Astrocyte of the hippocampus (primary cell): ENCODE measurements at regions not wholly inside any gene's neighbourhood (a gene's known extent, or its start where the extent isn't known, plus 50 kb on each side); places are given as distances from the start of the nearest gene placed in this dataset.
A peak's percentile ranks its signal among the peaks of the same experiment; 100 is the strongest.
"Not testable (repeated sequence)": the region's sequence is repeated elsewhere in the genome, so short reads cannot be mapped to it uniquely, and the experiment has no call there.

Experiments used
- DNase-seq: peaks from one replicate; pipeline ENCODE4 v3.0.0; 2011; ENCODE audit warnings: low read depth, low spot score

- DNase-seq = no peak
Measured at GRCh38 chr10:111265341-111265740, 188.5 kb downstream of the ADRA2A start.

DNA sequence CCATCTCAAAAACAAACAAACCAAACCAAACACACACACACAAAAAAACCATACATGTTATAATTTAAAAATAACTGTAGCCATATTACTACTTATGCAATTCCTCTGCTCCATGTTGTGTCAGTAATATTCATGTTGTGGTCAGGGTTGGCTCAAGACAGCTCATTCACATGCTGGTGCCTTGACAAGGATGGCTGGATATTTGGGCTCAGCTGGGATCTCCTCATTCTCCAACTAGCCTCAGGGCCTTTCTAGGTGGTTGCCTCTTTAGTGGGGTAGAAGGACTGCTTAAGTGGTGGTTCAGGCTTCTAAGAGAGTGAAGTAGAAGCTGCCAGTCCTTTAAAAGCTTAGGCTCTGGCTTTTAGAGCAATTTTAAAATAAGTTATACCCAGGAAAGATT lies 189.3 kb downstream of the ADRA2A start:
- DNase-seq = no peak

DNA sequence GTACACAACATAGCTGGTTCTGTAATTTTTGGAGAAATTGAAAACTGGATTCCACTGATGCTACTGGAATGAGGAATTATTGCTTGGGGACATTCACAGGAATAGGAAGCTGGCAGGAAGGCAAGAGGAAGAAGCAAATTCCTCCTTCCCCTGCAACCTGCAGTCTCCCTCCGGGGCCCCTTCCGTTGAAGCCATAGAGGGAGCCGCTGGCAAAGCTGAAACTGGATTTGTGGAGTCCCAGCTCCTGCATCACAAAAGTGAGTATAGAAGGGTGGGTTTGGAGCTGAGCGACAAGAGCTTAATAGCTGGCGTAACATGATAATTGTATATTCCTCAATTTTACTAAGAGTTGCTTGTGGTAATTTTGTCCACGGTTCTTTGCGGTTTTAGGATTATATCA lies 190.8 kb downstream of the ADRA2A start:
- no peak for DNase-seq

GRCh38 chr10:111273235-111273634 lies 196.4 kb downstream of the ADRA2A start:
- DNase-seq = no peak

GRCh38 chr10:111273635-111274034 lies 196.8 kb downstream of the ADRA2A start:
- DNase-seq = no peak

DNA sequence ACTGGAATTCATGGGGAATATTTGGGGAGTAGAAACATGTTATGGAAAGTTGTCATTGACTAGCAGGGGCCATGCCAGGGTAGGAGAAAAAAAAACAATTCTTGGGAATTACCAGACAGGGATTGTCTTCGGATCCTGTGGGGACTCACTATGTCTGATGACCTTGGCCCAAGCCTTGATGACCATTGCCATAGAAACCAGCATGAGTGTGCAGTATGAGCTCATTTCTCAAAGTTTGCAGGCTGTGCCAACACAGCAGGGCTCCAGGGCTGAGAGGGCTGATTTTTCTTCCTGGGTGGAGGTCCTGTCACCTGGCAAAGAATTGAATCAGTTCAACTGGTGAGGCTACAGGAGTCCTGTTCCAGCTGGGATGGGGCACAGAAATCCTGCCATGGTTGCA lies 198.3 kb downstream of the ADRA2A start:
- DNase-seq = no peak

DNA sequence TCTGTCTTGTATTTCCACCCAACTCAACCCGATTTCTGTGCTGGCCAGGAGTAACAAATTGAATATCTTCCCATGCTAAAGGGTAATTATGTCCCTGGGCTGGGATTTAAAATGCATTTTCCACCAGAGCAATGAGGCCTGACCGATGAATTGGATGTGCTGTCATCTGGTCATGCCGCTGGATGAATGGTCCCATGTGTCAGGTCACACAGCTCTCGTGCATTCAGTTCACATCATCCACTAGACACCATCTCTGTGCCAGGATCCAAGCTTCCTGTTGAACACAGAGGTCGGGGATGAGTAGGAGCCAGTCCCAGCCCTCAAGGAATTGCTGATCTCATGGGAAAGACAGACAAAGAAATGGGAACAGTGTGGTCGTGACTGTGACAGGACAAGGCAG lies 200.8 kb downstream of the ADRA2A start:
- DNase-seq = no peak

- no peak for DNase-seq
Measured at GRCh38 chr10:111278266-111278665, 201.4 kb downstream of the ADRA2A start.

GRCh38 chr10:111281516-111281915 lies 204.7 kb downstream of the ADRA2A start:
- DNase-seq = peak; percentile 34

- DNase-seq = no peak
Measured at GRCh38 chr10:111289461-111289860, 212.6 kb downstream of the ADRA2A start.

- no peak for DNase-seq
Measured at GRCh38 chr10:111290649-111291048, 213.8 kb downstream of the ADRA2A start.

DNA sequence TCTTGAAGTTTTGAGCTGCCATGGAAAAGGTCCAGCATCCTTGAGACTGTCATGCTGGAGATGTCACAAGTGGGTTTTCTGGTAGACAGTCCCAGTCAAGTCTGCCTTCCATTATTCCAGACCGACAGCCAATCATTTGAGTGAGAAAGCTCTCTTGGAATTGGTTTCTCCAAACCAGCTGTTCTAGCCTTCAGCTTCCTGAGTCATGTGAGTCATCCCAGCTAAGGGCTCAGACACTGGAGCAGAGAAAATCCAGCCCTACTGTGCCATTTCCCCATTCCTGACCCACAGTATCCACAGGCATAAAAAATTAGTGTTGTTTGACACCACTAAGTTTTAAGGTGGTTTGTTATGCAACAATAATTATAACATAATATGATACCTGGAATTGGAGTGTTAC lies 219.0 kb downstream of the ADRA2A start:
- no peak for DNase-seq

- DNase-seq = peak; percentile 59
Measured at GRCh38 chr10:111297351-111297848, 220.6 kb downstream of the ADRA2A start.

- peak; percentile 37 for DNase-seq
Measured at GRCh38 chr10:111298031-111298430, 221.2 kb downstream of the ADRA2A start.

- no peak for DNase-seq
Measured at GRCh38 chr10:111299037-111299436, 222.2 kb downstream of the ADRA2A start.

GRCh38 chr10:111303887-111304286 lies 227.1 kb downstream of the ADRA2A start:
- DNase-seq = peak; percentile 44

GRCh38 chr10:111316722-111317212 lies 239.9 kb downstream of the ADRA2A start:
- DNase-seq = no peak

DNA sequence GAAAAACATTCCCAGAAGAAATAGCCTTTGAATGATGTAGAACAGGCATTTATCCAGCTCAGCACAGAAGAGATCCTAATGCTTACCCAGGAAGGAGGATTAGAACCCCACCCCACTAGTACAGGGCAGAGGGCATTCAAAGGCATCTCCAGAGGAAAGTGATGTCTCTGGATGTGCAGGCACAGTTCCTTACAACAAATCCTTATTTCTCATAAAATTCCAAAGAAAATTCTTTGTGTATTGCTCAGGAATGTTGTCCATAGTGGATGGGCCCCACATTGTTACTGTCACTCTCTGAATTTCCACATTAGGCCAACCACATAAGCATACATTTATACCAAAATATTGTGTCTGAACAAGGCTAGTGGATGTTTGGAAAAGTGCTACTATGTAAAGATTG lies 243.0 kb downstream of the ADRA2A start:
- no peak for DNase-seq

GRCh38 chr10:111323389-111323966 lies 246.6 kb downstream of the ADRA2A start:
- no peak for DNase-seq

DNA sequence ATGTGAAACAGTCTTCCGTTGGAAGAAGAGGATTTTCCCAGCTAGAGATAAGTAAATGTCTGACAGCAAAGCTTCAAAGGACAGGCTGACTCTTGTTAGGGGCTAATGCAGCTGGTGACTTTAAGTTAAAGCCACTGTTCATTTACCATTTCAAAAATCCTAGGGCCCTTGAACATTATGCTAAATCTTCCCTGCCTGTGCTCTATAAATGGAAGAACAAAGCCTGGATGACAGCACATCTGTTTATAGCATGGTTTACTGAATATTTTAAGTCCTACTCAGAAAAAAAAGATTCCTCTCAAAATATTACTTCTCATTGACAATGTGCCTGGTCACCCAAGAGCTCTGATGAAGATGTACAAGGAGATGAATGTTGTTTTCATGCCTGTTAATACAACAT lies 255.3 kb downstream of the ADRA2A start:
- DNase-seq = not testable (repeated sequence)

DNA sequence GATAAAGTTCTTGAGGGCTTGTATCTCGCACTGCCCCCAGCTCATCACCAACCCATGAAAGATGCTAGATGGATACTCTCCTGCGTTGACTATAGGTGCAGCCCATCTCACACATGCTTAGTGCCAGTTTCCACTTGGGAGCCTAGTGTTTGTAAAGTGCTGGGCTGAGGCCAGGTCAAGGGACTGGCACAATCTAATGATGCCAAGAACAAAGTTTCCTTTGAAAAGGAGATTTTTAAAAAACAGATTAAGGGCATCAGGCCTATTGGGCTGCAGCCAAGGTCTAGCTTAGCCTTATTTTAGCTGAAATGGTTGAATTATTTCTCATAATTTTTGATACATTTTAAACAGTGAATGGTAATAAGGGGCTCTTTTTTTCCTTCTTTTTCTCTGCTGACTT lies 259.0 kb downstream of the ADRA2A start:
- no peak for DNase-seq

GRCh38 chr10:111338035-111338434 lies 261.2 kb downstream of the ADRA2A start:
- no peak for DNase-seq

DNA sequence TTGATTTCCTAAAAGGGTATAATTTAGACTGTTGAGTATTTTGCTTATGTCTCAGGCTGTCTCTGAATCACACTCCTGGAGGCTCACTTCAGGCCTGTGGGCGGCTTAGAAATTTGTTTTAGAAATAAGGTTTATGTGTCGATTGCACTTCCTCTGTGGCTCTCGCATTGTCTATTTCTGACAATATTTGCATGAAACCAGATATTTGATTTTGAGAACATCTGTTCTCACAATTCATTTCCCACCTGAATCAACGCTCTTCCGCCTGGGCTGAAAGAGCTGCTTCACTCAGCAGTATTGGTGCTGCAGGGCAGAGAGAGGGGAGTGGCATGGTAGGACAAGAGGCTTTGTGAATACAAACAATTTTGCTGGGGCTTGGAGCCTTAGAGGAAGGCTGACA lies 262.0 kb downstream of the ADRA2A start:
- no peak for DNase-seq

DNA sequence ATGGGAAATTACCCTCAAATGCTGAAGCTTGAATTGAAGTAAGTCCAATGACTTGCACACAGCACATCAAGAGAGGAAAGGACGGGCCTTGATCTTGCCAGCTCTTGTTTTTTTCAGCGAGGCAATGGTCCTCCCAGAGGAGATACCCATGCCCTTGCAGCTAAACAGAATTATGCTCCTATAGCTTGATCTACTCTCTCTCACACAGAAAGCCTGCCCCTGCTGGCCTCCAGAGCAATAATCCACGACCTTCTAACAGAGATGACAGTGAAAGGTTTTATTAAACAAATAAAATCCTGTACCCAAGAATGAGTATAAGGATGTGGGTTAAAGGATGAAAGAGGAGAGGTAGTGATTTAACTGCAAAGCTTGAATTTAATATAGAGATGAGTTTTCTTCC lies 268.0 kb downstream of the ADRA2A start:
- no peak for DNase-seq
